ENCODE measurements at regions not wholly inside any gene's neighbourhood (a gene's known extent, or its start where the extent isn't known, plus 50 kb on each side); places are given as distances from the start of the nearest gene placed in this dataset.

GRCh38 chr5:136717917-136718316 is 352.6 kb upstream of the TRPC7 start:
- no peak overlapping the region for H3K4me3 ChIP-seq (ENCODE audit: low read depth, low read length)
- in situ Hi-C loops (cut with HindIII; ENCODE audit: low sequenced_read_pairs), result no loop called here
- no peak for TF ChIP-seq CTCF (IDR thresholded peaks at IDR 0.05; ENCODE audit: low read depth, low read length)
- no peak for DNase-seq (ENCODE audit: low read depth, low spot score)

- in situ Hi-C loops (cut with HindIII; ENCODE audit: low sequenced_read_pairs), result no loop called here
These were observed 348.9 kb upstream of the TRPC7 start for GRCh38 chr5:136714286-136714685.

DNA sequence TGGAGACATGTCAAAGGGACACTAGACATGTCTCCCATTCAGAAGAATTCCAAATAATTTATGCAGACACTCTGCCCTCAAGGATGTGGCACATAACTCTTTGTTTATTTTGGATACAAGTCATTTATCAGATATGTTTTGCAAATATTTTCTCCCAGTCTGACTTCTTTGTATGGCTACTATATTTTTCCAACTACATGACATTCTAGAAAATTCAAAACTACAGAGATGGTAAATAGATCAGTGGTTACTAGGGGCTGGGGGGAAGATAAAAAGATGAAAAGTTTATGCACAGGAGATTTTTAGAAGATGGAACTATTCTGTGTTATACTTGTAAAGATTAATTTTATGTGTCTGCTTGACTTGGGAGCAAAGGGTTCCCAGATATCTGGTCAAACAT is 347.3 kb upstream of the TRPC7 start:
- in situ Hi-C loops (cut with HindIII; ENCODE audit: low sequenced_read_pairs), result no loop called here
- TF ChIP-seq CTCF (IDR thresholded peaks at IDR 0.05; ENCODE audit: low read depth, low read length), result no peak
- H3K4me3 ChIP-seq (ENCODE audit: low read depth, low read length), result no peak overlapping the region
- DNase-seq (ENCODE audit: low read depth, low spot score), result no peak

More at GRCh38 chr5:136714286-136714685, 348.9 kb upstream of the TRPC7 start:
- DNase-seq (ENCODE audit: low read depth, low spot score), result no peak
- no peak for TF ChIP-seq CTCF (IDR thresholded peaks at IDR 0.05; ENCODE audit: low read depth, low read length)
- H3K4me3 ChIP-seq (ENCODE audit: low read depth, low read length), result no peak overlapping the region

DNA sequence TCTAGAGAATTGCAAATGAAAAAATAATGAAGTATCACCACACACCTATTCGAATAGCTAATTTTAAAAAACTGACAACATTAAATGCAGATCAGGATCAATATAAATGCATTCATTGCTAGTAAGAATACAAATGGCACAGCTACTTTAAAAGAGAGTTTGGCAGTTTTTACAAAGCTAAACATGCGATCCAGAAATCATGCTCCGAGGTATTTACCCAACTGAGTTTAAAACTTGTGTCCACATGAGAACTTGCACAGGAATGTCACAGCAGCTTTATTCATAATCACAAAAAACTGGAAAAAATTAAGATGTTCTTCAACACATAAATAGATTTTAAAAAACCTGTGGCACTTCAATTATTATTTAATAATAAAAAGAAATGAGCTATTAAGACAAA is 345.5 kb upstream of the TRPC7 start:
- no peak overlapping the region for H3K4me3 ChIP-seq (ENCODE audit: low read depth, low read length)
- DNase-seq (ENCODE audit: low read depth, low spot score), result no peak
- TF ChIP-seq CTCF (IDR thresholded peaks at IDR 0.05; ENCODE audit: low read depth, low read length), result no peak
- in situ Hi-C loops (cut with HindIII; ENCODE audit: low sequenced_read_pairs), result no loop called here

DNA sequence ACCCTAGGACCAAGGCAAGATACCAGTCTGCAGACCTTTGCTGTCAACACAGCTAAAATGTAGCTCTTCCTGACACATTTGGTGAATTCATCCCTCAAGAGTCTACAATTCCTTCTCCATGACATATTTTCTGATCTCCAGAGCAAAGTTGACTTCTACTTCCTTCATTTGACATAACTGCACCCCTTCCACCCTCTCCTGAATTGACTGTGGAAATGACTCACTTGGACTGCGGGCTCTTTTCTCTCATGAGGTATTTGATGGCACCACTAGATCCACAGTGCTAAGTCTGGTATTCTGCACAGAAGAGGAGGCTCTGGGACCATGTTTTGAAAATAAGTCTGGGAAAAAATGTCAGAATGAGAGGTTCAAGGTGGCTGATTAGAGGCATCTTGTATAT is 338.4 kb upstream of the TRPC7 start:
- H3K4me3 ChIP-seq (ENCODE audit: low read depth, low read length), result no peak overlapping the region
- no peak for DNase-seq (ENCODE audit: low read depth, low spot score)
- in situ Hi-C loops (cut with HindIII; ENCODE audit: low sequenced_read_pairs), result no loop called here
- TF ChIP-seq CTCF (IDR thresholded peaks at IDR 0.05; ENCODE audit: low read depth, low read length), result no peak

GRCh38 chr5:136703036-136703435 is 337.7 kb upstream of the TRPC7 start:
- no peak overlapping the region for H3K4me3 ChIP-seq (ENCODE audit: low read depth, low read length)
- DNase-seq (ENCODE audit: low read depth, low spot score), result no peak
- in situ Hi-C loops (cut with HindIII; ENCODE audit: low sequenced_read_pairs), result no loop called here
- no peak for TF ChIP-seq CTCF (IDR thresholded peaks at IDR 0.05; ENCODE audit: low read depth, low read length)

- no peak for TF ChIP-seq CTCF (IDR thresholded peaks at IDR 0.05; ENCODE audit: low read depth, low read length)
- in situ Hi-C loops (cut with HindIII; ENCODE audit: low sequenced_read_pairs), result no loop called here
- no peak for DNase-seq (ENCODE audit: low read depth, low spot score)
- no peak overlapping the region for H3K4me3 ChIP-seq (ENCODE audit: low read depth, low read length)
These were observed 335.8 kb upstream of the TRPC7 start for GRCh38 chr5:136701191-136701590.
